T1000 (cell line): ENCODE measurements at regions not wholly inside any gene's neighbourhood (a gene's known extent, or its start where the extent isn't known, plus 50 kb on each side); places are given as distances from the start of the nearest gene placed in this dataset.
"Not testable (repeated sequence)": the region's sequence is repeated elsewhere in the genome, so short reads cannot be mapped to it uniquely, and the experiment has no call there.

ENCODE experiments used
- DNase-seq: peaks from one replicate; lab custom pipeline; 2025; ENCODE audit warnings: mixed read lengths; lab: John Stamatoyannopoulos, UW

- no peak for DNase-seq
These were observed 684.9 kb upstream of the TMEM132C start for GRCh38 chr12:127582074-127582473.

- no peak for DNase-seq
These were observed 683.9 kb upstream of the TMEM132C start for GRCh38 chr12:127583041-127583440.

- no peak for DNase-seq
These were observed 678.7 kb upstream of the TMEM132C start for GRCh38 chr12:127588249-127588648.

- no peak for DNase-seq
These were observed 677.4 kb upstream of the TMEM132C start for GRCh38 chr12:127589541-127589940.

GRCh38 chr12:127590868-127591267 is 676.1 kb upstream of the TMEM132C start:
- no peak for DNase-seq

- no peak for DNase-seq
These were observed 674.7 kb upstream of the TMEM132C start for GRCh38 chr12:127592245-127592644.

GRCh38 chr12:127594351-127594970 is 672.5 kb upstream of the TMEM132C start:
- DNase-seq: no peak

GRCh38 chr12:127595506-127595905 is 671.5 kb upstream of the TMEM132C start:
- DNase-seq: no peak

- no peak for DNase-seq
These were observed 670.1 kb upstream of the TMEM132C start for GRCh38 chr12:127596891-127597290.

- DNase-seq: no peak
These were observed 667.5 kb upstream of the TMEM132C start for GRCh38 chr12:127599436-127599835.

- DNase-seq: no peak
These were observed 666.8 kb upstream of the TMEM132C start for GRCh38 chr12:127600211-127600610.

GRCh38 chr12:127606476-127607015 is 660.4 kb upstream of the TMEM132C start:
- DNase-seq: no peak

GRCh38 chr12:127607146-127607725 is 659.7 kb upstream of the TMEM132C start:
- DNase-seq: no peak

GRCh38 chr12:127608359-127608758 is 658.6 kb upstream of the TMEM132C start:
- DNase-seq: not testable (repeated sequence)

GRCh38 chr12:127613056-127613455 is 653.9 kb upstream of the TMEM132C start:
- DNase-seq: no peak

- DNase-seq: no peak
These were observed 646.9 kb upstream of the TMEM132C start for GRCh38 chr12:127619869-127620734.

GRCh38 chr12:127620735-127621355 is 646.1 kb upstream of the TMEM132C start:
- no peak for DNase-seq

- DNase-seq: no peak
These were observed 645.6 kb upstream of the TMEM132C start for GRCh38 chr12:127621366-127621765.

- DNase-seq: no peak
These were observed 643.6 kb upstream of the TMEM132C start for GRCh38 chr12:127623362-127623761.

GRCh38 chr12:127625176-127625771 is 641.7 kb upstream of the TMEM132C start:
- no peak for DNase-seq

GRCh38 chr12:127628645-127629044 is 638.3 kb upstream of the TMEM132C start:
- no peak for DNase-seq
